SK-N-SH treated with all-trans-retinoic acid at 6 μM for 48 hours (cell line): ENCODE measurements at regions not wholly inside any gene's neighbourhood (a gene's known extent, or its start where the extent isn't known, plus 50 kb on each side); places are given as distances from the start of the nearest gene placed in this dataset.
"Not testable (repeated sequence)": the region's sequence is repeated elsewhere in the genome, so short reads cannot be mapped to it uniquely, and the experiment has no call there.

Experiments used
- ZFP3 ChIP-seq: fragments of 250-450 bp; sonication (Bioruptor Pico); IDR thresholded peaks from 2 replicates; pipeline ENCODE4 v1.5.0; 2020; ENCODE audit warnings: mild to moderate bottlenecking, moderate library complexity
- ZNF8 ChIP-seq: fragments of 450-650 bp; formaldehyde crosslinking; IDR thresholded peaks from 2 replicates; pipeline ENCODE4 v1.5.0; 2020; ENCODE audit warnings: mild to moderate bottlenecking, moderate library complexity

DNA sequence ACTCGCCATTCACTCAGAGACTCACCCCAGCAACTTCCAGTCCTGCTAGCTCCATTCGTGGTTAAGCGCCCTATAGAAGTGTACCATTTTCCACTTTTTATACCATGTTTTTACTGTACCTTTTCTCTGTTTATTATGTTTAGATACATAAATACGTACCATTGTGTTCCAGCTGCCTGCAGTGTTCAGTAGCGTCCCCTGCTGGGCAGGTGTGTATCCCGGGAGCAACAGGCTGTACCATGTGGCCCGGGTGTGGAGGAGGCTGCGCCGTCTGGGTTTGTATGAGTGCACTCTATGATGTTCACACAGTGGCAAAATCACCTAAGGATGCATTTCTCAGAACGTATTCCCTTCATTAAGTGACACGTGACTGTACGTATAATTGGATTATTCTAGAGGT, 351.5 kb upstream of the FRG1 start:
- TF ChIP-seq ZNF8, ZFP3 (CRISPR knock-in tag): not testable (repeated sequence)
